Suprapubic skin (tissue), 4 donors: ENCODE measurements at regions not wholly inside any gene's neighbourhood (a gene's known extent, or its start where the extent isn't known, plus 50 kb on each side); places are given as distances from the start of the nearest gene placed in this dataset.

Source experiments
- DNase-seq, 2 donors: peaks; one replicate each; pipeline ENCODE4 v3.0.0-alpha.2; 2019; ENCODE audit warnings: low spot score in 2 of 2
- H3K27ac ChIP-seq: fragments of 200-600 bp; sonication (generic); one replicate; pipeline ENCODE4 v1.5.1; 2019
- H3K27me3 ChIP-seq: fragments of 200-600 bp; sonication (generic); one replicate; pipeline ENCODE4 v1.5.1; 2019
- H3K36me3 ChIP-seq: fragments of 200-600 bp; sonication (generic); one replicate; pipeline ENCODE4 v1.5.1; 2019
- H3K4me1 ChIP-seq: fragments of 200-600 bp; sonication (generic); one replicate; pipeline ENCODE4 v1.5.1; 2019
- H3K4me3 ChIP-seq: fragments of 200-600 bp; sonication (generic); one replicate; pipeline ENCODE4 v1.5.1; 2019; ENCODE audit warnings: mild to moderate bottlenecking
- H3K9me3 ChIP-seq: fragments of 200-600 bp; sonication (generic); one replicate; pipeline ENCODE4 v1.5.1; 2019
- CTCF ChIP-seq, 2 donors: fragments of 200-600 bp in 1 of 2; fragments of 450-650 bp in 1 of 2; sonication (generic) in 1 of 2; IDR thresholded peaks; one replicate each; pipeline ENCODE4 v1.5.1; 2016 to 2019; ENCODE audit warnings: antibody characterized with exemption in 2 of 2, mild to moderate bottlenecking in 1 of 2, moderate library complexity in 1 of 2
- EP300 ChIP-seq: sonication (generic); formaldehyde crosslinking; IDR thresholded peaks from one replicate; pipeline ENCODE4 v1.6.1; 2017; ENCODE audit warnings: antibody characterized with exemption
- POLR2A ChIP-seq, 2 donors: fragments of 450-650 bp; IDR thresholded peaks; one replicate each; pipeline ENCODE4 v1.6.1; 2017; ENCODE audit warnings: antibody characterized with exemption in 2 of 2, mild to moderate bottlenecking in 2 of 2, moderate library complexity in 2 of 2
- POLR2AphosphoS5 ChIP-seq, 3 donors: sonication (generic); formaldehyde crosslinking; IDR thresholded peaks; one replicate each; pipeline ENCODE4 v1.6.1; 2017; ENCODE audit warnings: antibody characterized with exemption in 3 of 3
- WGBS: methylation state at CpG from one replicate; pipeline ENCODE4 v1.1.5; 2018; 5-methylcytosine and 5-hydroxymethylcytosine counted together

- no peaks in the 10 kb centered on the region for H3K4me1 ChIP-seq
- H3K4me3 ChIP-seq, result no peak overlapping the region
- H3K27me3 ChIP-seq, result peaks cover 6% of the 10 kb centered on the region
- H3K27ac ChIP-seq, result no peak overlapping the region
- no peak for TF ChIP-seq CTCF (IDR thresholded peaks at IDR 0.05)
- TF ChIP-seq POLR2A (IDR thresholded peaks at IDR 0.05), result no peak
- TF ChIP-seq POLR2AphosphoS5 (IDR thresholded peaks at IDR 0.05), result no peak
- no peak for TF ChIP-seq EP300
- DNase-seq, result no peak
- no peaks in the 10 kb centered on the region for H3K9me3 ChIP-seq
- WGBS, result 69% methylated on average over 6 of the region's 6 CpGs
- H3K36me3 ChIP-seq, result no peaks in the 10 kb centered on the region
Observed at GRCh38 chr11:115112754-115113153, 391.5 kb downstream of the CADM1 start.

GRCh38 chr11:115117956-115118493 is 386.2 kb downstream of the CADM1 start:
- no peak overlapping the region for H3K27ac ChIP-seq
- H3K27me3 ChIP-seq, result no peaks in the 10 kb centered on the region
- TF ChIP-seq EP300 (no peak), CTCF (IDR thresholded peaks at IDR 0.05) (no peak), POLR2A (IDR thresholded peaks at IDR 0.05) (no peak), POLR2AphosphoS5 (IDR thresholded peaks at IDR 0.05) (no peak)
- no peaks in the 10 kb centered on the region for H3K4me1 ChIP-seq
- no peaks in the 10 kb centered on the region for H3K9me3 ChIP-seq
- no peak overlapping the region for H3K4me3 ChIP-seq
- DNase-seq, result no peak
- no peaks in the 10 kb centered on the region for H3K36me3 ChIP-seq
- WGBS, result 60% methylated on average over 5 of the region's 5 CpGs

- Histone ChIP-seq H3K36me3 (no peaks in the 10 kb centered on the region), H3K27me3 (no peaks in the 10 kb centered on the region), H3K9me3 (no peaks in the 10 kb centered on the region), H3K4me3 (no peak overlapping the region), H3K4me1 (no peaks in the 10 kb centered on the region), H3K27ac (no peak overlapping the region)
- TF ChIP-seq EP300 (no peak), CTCF (IDR thresholded peaks at IDR 0.05) (no peak), POLR2AphosphoS5 (IDR thresholded peaks at IDR 0.05) (no peak), POLR2A (IDR thresholded peaks at IDR 0.05) (no peak)
- DNase-seq, result no peak
- 92% methylated on average over 5 of the region's 6 CpGs for WGBS
Observed at GRCh38 chr11:115119146-115119545, 385.1 kb downstream of the CADM1 start.
